ENCODE measurements at regions not wholly inside any gene's neighbourhood (a gene's known extent, or its start where the extent isn't known, plus 50 kb on each side); places are given as distances from the start of the nearest gene placed in this dataset.

DNA sequence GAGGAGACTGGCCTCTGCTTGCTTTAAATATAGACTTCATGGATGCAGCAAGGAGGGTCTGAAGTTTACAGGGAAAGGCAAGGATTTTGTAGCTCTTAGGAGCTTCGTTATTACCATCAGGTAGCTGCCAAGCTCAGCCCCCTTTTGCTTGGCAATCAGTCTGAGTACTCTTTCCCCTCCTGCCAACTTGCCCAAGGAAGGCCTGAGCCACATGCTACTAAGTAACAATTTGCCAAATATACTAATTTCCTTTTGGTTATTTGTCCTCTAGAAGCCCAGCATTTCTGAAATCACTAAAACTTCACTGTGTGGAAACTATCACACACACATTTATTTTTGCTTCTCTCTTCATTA lies 85.5 kb upstream of the ITPRID2 start:
- no peak for ATAC-seq (ENCODE audit: low FRiP score)
- TF ChIP-seq, protein P1, sequence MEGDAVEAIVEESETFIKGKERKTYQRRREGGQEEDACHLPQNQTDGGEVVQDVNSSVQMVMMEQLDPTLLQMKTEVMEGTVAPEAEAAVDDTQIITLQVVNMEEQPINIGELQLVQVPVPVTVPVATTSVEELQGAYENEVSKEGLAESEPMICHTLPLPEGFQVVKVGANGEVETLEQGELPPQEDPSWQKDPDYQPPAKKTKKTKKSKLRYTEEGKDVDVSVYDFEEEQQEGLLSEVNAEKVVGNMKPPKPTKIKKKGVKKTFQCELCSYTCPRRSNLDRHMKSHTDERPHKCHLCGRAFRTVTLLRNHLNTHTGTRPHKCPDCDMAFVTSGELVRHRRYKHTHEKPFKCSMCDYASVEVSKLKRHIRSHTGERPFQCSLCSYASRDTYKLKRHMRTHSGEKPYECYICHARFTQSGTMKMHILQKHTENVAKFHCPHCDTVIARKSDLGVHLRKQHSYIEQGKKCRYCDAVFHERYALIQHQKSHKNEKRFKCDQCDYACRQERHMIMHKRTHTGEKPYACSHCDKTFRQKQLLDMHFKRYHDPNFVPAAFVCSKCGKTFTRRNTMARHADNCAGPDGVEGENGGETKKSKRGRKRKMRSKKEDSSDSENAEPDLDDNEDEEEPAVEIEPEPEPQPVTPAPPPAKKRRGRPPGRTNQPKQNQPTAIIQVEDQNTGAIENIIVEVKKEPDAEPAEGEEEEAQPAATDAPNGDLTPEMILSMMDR (IDR thresholded peaks at IDR 0.05) = no peak

DNA sequence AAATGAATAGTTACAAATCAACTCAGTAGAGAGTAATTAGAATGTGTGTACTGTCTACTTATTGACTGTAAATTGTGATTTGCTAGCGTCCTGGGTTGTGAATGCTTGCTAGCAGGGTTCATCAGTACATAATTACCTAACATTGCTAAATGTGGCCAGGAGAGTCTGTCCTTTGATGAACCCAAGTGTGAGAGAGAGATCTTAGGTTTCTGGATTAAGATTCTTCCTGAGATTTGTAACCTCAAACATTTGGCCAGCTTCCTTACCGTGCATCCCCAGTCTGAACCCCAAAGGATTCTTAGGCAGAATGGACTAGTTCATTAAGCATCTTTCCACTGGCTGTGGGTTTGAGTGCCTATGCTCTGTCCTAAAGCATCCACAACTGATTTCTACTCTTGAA lies 84.0 kb upstream of the ITPRID2 start:
- DNase-seq (ENCODE audit: low spot score) = no peak
- TF ChIP-seq, protein P1 (IDR thresholded peaks at IDR 0.05) = no peak
- no peak for ATAC-seq (ENCODE audit: low FRiP score)

More for the DNA sequence above, 85.5 kb upstream of the ITPRID2 start:
- no peak for DNase-seq (ENCODE audit: low spot score)

DNA sequence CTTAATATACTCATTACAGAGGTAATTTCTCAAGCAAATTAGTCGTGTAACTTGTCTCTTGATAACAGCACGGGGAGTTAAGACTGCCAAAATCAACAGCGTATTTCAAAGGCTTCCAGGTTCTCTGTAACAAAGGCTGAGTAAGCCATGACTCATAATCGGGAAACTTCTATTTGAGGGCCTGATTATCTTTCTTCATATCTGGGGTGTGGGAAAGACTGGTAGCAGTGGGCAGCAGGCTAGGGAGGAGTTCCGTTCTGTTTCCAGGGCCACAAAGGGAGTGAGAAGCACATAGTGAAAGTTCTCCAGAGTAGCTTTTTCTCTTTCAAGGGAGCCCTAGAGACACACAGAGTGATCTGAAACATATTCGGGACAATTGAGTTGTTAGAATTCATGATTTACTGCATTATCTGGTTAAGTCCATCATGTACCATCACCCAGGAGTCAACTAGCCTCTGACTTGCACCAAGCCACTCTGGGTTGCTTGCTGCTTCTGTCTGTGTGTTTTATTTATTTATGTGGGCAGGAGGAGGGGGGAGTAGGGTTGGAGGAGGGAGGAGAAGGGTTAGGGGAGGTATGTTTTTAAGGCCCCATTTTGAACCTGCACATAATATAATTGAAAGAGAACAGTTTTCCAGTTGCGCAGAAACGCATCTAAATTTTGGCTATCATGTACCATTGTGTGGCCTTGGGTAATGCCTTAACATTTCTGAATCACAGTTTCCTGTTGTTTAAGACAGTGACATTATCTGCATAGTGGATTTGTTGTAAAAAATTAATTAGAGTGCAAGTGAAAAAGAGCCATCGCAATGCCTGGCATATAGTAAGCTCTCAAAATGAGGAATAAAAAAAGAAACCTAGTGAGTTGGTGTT lies 80.5 kb upstream of the ITPRID2 start:
- TF ChIP-seq, protein P1 (IDR thresholded peaks at IDR 0.05) = no peak
- ATAC-seq (ENCODE audit: low FRiP score) (peak; percentile 83), DNase-seq (ENCODE audit: low spot score) (no peak)

DNA sequence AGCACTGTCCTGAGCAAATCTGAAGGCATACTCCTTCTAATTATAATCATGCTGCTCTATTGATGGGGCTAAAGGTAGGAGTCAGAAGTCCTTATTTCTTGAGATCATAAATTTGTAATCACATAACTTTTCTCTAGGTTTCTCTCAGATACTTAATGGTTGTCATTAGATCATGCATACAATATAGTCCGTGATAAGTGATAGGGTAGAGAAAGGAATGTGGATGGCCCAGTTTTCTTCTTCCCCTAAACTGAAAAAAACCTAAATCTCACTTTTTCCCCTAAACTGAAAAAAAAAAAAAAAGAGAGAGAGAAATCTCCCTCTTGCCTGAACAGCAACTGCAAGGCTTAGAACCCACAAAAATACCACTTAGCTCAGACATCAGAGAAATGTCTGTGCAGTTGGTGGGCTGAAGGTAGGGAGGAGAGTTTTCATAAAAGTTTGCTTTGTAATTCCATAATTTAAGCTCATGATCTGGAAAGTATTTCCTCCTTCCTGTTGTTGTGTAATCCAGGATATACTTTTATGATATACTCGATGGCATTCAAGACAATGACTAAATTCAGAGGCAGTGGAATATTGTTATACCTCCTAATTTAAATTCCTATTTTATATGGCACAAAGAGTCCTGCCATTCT lies 79.3 kb upstream of the ITPRID2 start:
- no peak for ATAC-seq (ENCODE audit: low FRiP score)
- no peak for DNase-seq (ENCODE audit: low spot score)
- TF ChIP-seq, protein P1 (IDR thresholded peaks at IDR 0.05) = no peak

DNA sequence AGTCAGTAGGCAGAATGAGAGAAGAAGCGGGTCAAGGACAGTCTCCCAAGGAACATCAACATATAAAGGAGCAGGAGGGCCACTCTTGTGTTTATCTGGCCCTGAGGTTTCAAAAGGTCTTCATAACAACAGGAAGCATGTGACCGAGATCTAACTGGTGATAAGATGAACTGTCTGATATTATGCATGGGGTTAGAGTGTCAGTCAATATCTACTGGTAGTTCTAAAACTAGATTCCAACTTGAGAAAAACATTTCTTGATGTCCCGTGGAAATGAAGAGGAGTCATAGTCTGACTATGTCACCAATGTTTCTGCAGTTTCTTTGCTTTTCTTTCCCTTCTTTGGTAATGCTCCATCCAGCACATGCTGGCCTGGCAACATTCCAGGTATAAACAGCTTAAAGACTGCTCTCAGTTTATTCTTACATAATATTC lies 77.5 kb upstream of the ITPRID2 start:
- TF ChIP-seq, protein P1 (IDR thresholded peaks at IDR 0.05) = no peak
- DNase-seq (ENCODE audit: low spot score) (no peak), ATAC-seq (ENCODE audit: low FRiP score) (no peak)

DNA sequence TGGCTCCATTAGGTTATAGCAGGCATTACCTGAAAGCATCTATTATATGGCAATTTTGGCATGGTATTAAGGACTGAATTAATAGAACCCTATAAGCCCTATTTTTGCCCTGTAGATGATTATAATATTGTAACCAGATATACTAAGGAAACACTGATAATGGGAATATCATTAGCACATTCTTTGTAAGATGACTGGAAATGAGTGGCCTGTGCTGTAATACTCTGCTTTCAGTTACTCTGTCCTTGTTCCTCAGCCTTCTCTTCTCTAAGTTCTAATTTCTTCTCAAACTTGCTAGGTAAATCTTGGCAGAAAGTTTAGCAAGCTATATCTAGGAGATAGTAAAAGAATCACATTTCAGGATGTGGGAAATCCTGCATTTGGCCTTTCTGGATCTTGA lies 74.0 kb upstream of the ITPRID2 start:
- ATAC-seq (ENCODE audit: low FRiP score) = no peak
- TF ChIP-seq, protein P1 (IDR thresholded peaks at IDR 0.05) = no peak
- DNase-seq (ENCODE audit: low spot score) = no peak
